ENCODE measurements at regions not wholly inside any gene's neighbourhood (a gene's known extent, or its start where the extent isn't known, plus 50 kb on each side); places are given as distances from the start of the nearest gene placed in this dataset.
"Not testable (repeated sequence)": the region's sequence is repeated elsewhere in the genome, so short reads cannot be mapped to it uniquely, and the experiment has no call there.

DNA sequence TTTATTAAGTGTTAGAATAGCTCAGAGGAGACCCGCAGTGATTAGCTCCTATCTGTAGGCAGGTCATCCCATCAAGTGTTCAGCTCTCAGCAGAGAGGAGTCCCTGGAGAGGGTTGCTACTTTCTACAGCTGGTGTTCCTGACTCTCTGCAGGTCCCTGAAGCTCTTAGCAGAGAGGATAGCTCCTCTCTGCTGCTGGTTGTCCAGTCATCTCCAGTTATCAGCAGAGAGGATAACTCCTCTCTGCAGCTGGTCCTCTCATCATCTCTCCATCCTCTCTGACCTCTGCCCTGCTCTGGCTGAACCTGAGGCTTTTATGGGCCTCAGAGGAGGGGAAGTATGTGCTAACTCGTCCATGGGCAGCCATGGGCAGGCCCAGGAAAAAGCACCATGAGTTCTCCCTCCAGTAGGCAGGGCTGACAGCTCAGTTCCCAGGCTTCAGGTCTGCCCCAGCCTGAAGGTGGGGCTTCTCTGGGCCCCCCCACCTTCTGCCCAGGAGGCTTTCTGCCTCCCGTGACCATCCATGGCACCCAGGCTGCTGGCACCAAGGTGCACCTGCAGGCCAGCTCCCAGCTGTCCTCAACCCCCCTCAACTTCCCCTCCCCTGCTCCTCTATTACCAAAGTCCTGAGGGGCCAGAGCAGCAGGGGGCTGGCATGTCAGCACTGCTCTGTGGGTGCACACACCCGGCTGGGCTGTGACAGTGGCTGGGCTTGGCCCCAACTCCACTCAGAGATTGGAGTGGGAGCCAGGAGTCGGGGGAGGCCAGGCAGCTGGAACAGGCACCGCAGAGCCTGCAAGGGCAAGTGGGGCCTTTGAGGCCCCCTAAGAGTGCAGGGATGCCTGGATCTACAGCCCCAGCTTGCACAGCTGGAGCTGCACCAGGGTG lies 98.9 kb upstream of the FRMD4B start:
- H4K20me1 ChIP-seq (ENCODE audit: insufficient read depth, low read length): no peaks in the 10 kb centered on the region
- H3K79me2 ChIP-seq (ENCODE audit: insufficient read depth, low read length): no peaks in the 10 kb centered on the region
- DNase-seq (no peak), ATAC-seq (ENCODE audit: insufficient read depth, low read depth) (no peak)
- H3K9ac ChIP-seq (ENCODE audit: low read depth, low read length): no peak overlapping the region
- no peak overlapping the region for H2AFZ ChIP-seq (ENCODE audit: low read depth, low read length)
- H3K27me3 ChIP-seq (ENCODE audit: insufficient read depth, low read length, poor library complexity): peaks cover 6% of the 10 kb centered on the region
- H3K27ac ChIP-seq (ENCODE audit: low read length): no peak overlapping the region
- TF ChIP-seq, protein P1, sequence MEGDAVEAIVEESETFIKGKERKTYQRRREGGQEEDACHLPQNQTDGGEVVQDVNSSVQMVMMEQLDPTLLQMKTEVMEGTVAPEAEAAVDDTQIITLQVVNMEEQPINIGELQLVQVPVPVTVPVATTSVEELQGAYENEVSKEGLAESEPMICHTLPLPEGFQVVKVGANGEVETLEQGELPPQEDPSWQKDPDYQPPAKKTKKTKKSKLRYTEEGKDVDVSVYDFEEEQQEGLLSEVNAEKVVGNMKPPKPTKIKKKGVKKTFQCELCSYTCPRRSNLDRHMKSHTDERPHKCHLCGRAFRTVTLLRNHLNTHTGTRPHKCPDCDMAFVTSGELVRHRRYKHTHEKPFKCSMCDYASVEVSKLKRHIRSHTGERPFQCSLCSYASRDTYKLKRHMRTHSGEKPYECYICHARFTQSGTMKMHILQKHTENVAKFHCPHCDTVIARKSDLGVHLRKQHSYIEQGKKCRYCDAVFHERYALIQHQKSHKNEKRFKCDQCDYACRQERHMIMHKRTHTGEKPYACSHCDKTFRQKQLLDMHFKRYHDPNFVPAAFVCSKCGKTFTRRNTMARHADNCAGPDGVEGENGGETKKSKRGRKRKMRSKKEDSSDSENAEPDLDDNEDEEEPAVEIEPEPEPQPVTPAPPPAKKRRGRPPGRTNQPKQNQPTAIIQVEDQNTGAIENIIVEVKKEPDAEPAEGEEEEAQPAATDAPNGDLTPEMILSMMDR (IDR thresholded peaks at IDR 0.05; ENCODE audit: borderline replicate concordance, extremely low read depth, low read length, poor library complexity, severe bottlenecking): no peak
- TF ChIP-seq EZH2 (IDR thresholded peaks at IDR 0.05; ENCODE audit: borderline replicate concordance, low read depth, low read length, severe bottlenecking): no peak
- H3K4me1 ChIP-seq (ENCODE audit: insufficient read depth, low read length): no peaks in the 10 kb centered on the region
- H3K4me3 ChIP-seq (ENCODE audit: low read depth in 1 of 2, low read length in 2 of 2): no peak overlapping the region
- no peak overlapping the region for H3K4me2 ChIP-seq (ENCODE audit: insufficient read depth, low read length)
- H3K9me3 ChIP-seq (ENCODE audit: insufficient read depth, low read length, severe bottlenecking): no peaks in the 10 kb centered on the region
- H3K36me3 ChIP-seq (ENCODE audit: insufficient read depth, low read length): no peaks in the 10 kb centered on the region

DNA sequence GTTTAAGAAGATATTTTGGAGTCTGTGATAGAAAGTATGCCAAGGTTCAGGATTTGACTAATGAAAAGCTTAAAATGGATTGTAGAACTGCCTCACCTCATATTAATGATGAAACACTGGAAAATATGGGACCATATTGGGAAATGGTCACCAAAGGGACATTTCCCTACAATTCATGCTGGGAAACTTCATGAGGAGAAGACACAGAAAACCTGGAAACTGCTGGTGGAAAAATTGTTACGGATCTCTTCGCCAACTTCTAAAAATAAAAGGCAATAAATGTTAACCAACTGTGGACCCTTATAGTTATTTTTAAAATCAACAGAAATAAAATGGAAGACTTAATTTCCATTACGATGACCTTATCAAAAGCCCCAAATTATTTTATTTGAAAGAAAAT lies 97.6 kb upstream of the FRMD4B start:
- Histone ChIP-seq H3K27ac (ENCODE audit: low read length) (no peak overlapping the region), H3K9ac (ENCODE audit: low read depth, low read length) (no peak overlapping the region), H3K4me1 (ENCODE audit: insufficient read depth, low read length) (no peaks in the 10 kb centered on the region), H3K9me3 (ENCODE audit: insufficient read depth, low read length, severe bottlenecking) (no peaks in the 10 kb centered on the region), H3K79me2 (ENCODE audit: insufficient read depth, low read length) (no peaks in the 10 kb centered on the region), H3K4me2 (ENCODE audit: insufficient read depth, low read length) (no peak overlapping the region), H3K4me3 (ENCODE audit: low read depth in 1 of 2, low read length in 2 of 2) (no peak overlapping the region), H2AFZ (ENCODE audit: low read depth, low read length) (no peak overlapping the region), H3K36me3 (ENCODE audit: insufficient read depth, low read length) (no peaks in the 10 kb centered on the region), H3K27me3 (ENCODE audit: insufficient read depth, low read length, poor library complexity) (peaks cover 6% of the 10 kb centered on the region), H4K20me1 (ENCODE audit: insufficient read depth, low read length) (no peaks in the 10 kb centered on the region)
- no peak for DNase-seq
- no peak for ATAC-seq (ENCODE audit: insufficient read depth, low read depth)
- TF ChIP-seq, protein P1 (IDR thresholded peaks at IDR 0.05; ENCODE audit: borderline replicate concordance, extremely low read depth, low read length, poor library complexity, severe bottlenecking): no peak
- TF ChIP-seq EZH2 (IDR thresholded peaks at IDR 0.05; ENCODE audit: borderline replicate concordance, low read depth, low read length, severe bottlenecking): no peak

DNA sequence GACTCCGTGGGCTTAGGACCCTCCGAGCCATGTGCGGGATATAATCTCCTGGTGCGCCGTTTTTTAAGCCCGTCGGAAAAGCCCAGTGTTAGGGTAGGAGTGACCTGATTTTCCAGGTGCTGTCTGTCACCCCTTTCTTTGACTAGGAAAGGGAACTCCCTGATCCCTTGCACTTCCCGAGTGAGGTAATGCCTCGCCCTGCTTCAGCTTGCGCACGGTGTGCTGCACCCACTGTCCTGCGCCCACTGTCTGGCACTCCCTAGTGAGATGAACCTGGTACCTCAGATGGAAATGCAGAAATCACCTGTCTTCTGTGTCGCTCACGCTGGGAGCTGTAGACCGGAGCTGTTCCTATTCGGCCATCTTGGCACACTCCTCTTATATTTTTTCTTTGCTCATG lies 95.1 kb upstream of the FRMD4B start:
- H3K36me3 ChIP-seq (ENCODE audit: insufficient read depth, low read length); H3K4me1 ChIP-seq (ENCODE audit: insufficient read depth, low read length); H2AFZ ChIP-seq (ENCODE audit: low read depth, low read length); H3K9ac ChIP-seq (ENCODE audit: low read depth, low read length); H4K20me1 ChIP-seq (ENCODE audit: insufficient read depth, low read length); H3K27ac ChIP-seq (ENCODE audit: low read length); H3K79me2 ChIP-seq (ENCODE audit: insufficient read depth, low read length); H3K4me3 ChIP-seq (ENCODE audit: low read depth in 1 of 2, low read length in 2 of 2); H3K9me3 ChIP-seq (ENCODE audit: insufficient read depth, low read length, severe bottlenecking); H3K27me3 ChIP-seq (ENCODE audit: insufficient read depth, low read length, poor library complexity); H3K4me2 ChIP-seq (ENCODE audit: insufficient read depth, low read length); DNase-seq; ATAC-seq (ENCODE audit: insufficient read depth, low read depth): not testable (repeated sequence)

GRCh38 chr3:69474186-69474585 lies 88.3 kb upstream of the FRMD4B start:
- Histone ChIP-seq H2AFZ (ENCODE audit: low read depth, low read length) (no peak overlapping the region), H3K9ac (ENCODE audit: low read depth, low read length) (no peak overlapping the region), H4K20me1 (ENCODE audit: insufficient read depth, low read length) (no peaks in the 10 kb centered on the region), H3K36me3 (ENCODE audit: insufficient read depth, low read length) (no peaks in the 10 kb centered on the region), H3K27me3 (ENCODE audit: insufficient read depth, low read length, poor library complexity) (peaks cover 20% of the 10 kb centered on the region), H3K79me2 (ENCODE audit: insufficient read depth, low read length) (no peaks in the 10 kb centered on the region), H3K9me3 (ENCODE audit: insufficient read depth, low read length, severe bottlenecking) (no peaks in the 10 kb centered on the region), H3K4me2 (ENCODE audit: insufficient read depth, low read length) (no peak overlapping the region), H3K4me3 (ENCODE audit: low read depth in 1 of 2, low read length in 2 of 2) (no peak overlapping the region), H3K4me1 (ENCODE audit: insufficient read depth, low read length) (no peaks in the 10 kb centered on the region), H3K27ac (ENCODE audit: low read length) (no peak overlapping the region)
- DNase-seq (no peak), ATAC-seq (ENCODE audit: insufficient read depth, low read depth) (no peak)
- TF ChIP-seq, protein P1 (IDR thresholded peaks at IDR 0.05; ENCODE audit: borderline replicate concordance, extremely low read depth, low read length, poor library complexity, severe bottlenecking): no peak
- no peak for TF ChIP-seq EZH2 (IDR thresholded peaks at IDR 0.05; ENCODE audit: borderline replicate concordance, low read depth, low read length, severe bottlenecking)

Measured in DND-41 (cell line).